ENCODE measurements at regions not wholly inside any gene's neighbourhood (a gene's known extent, or its start where the extent isn't known, plus 50 kb on each side); places are given as distances from the start of the nearest gene placed in this dataset.
"Not testable (repeated sequence)": the region's sequence is repeated elsewhere in the genome, so short reads cannot be mapped to it uniquely, and the experiment has no call there.

- H3K9me3 ChIP-seq (ENCODE audit: control insufficient read depth, low read length); H3K4me3 ChIP-seq (ENCODE audit: low read length in 2 of 2); H3K36me3 ChIP-seq (ENCODE audit: control insufficient read depth in 1 of 2, insufficient read depth in 2 of 2, low read length in 1 of 2); H3K27me3 ChIP-seq (ENCODE audit: control insufficient read depth in 1 of 2, insufficient read depth in 2 of 2, low read length in 1 of 2); intact Hi-C loops (cut with DNase I); ATAC-seq (ENCODE audit: low FRiP score); H3K27ac ChIP-seq (ENCODE audit: low read depth in 1 of 2, low read length in 2 of 2); H3K4me1 ChIP-seq (ENCODE audit: control insufficient read depth in 1 of 2, insufficient read depth in 2 of 2, low read length in 2 of 2); DNase-seq: not testable (repeated sequence)
Observed at GRCh38 chr21:27909487-27909886, 942.6 kb upstream of the ADAMTS5 start.

- H3K27me3 ChIP-seq (ENCODE audit: control insufficient read depth in 1 of 2, insufficient read depth in 2 of 2, low read length in 1 of 2); H3K36me3 ChIP-seq (ENCODE audit: control insufficient read depth in 1 of 2, insufficient read depth in 2 of 2, low read length in 1 of 2); H3K9me3 ChIP-seq (ENCODE audit: control insufficient read depth, low read length); H3K4me1 ChIP-seq (ENCODE audit: control insufficient read depth in 1 of 2, insufficient read depth in 2 of 2, low read length in 2 of 2); ATAC-seq (ENCODE audit: low FRiP score); H3K4me3 ChIP-seq (ENCODE audit: low read length in 2 of 2); intact Hi-C loops (cut with DNase I); H3K27ac ChIP-seq (ENCODE audit: low read depth in 1 of 2, low read length in 2 of 2); DNase-seq: not testable (repeated sequence)
- WGBS, 2 donors, result 19 to 36% methylated on average over 4 of the region's 4 CpGs
Observed at GRCh38 chr21:27908816-27909215, 941.9 kb upstream of the ADAMTS5 start.

- H3K4me3 ChIP-seq (ENCODE audit: low read length in 2 of 2); H3K4me1 ChIP-seq (ENCODE audit: control insufficient read depth in 1 of 2, insufficient read depth in 2 of 2, low read length in 2 of 2); ATAC-seq (ENCODE audit: low FRiP score); intact Hi-C loops (cut with DNase I); H3K27me3 ChIP-seq (ENCODE audit: control insufficient read depth in 1 of 2, insufficient read depth in 2 of 2, low read length in 1 of 2); H3K9me3 ChIP-seq (ENCODE audit: control insufficient read depth, low read length); H3K36me3 ChIP-seq (ENCODE audit: control insufficient read depth in 1 of 2, insufficient read depth in 2 of 2, low read length in 1 of 2); DNase-seq; H3K27ac ChIP-seq (ENCODE audit: low read depth in 1 of 2, low read length in 2 of 2): not testable (repeated sequence)
- 41 to 45% methylated on average over 2 of the region's 2 CpGs for WGBS, 2 donors
Observed at GRCh38 chr21:27902904-27903303, 936.0 kb upstream of the ADAMTS5 start.

GRCh38 chr21:27893619-27894018, 926.7 kb upstream of the ADAMTS5 start:
- 60 to 62% methylated on average over 2 of the region's 3 CpGs for WGBS, 2 donors

GRCh38 chr21:27891495-27891894, 924.6 kb upstream of the ADAMTS5 start:
- intact Hi-C loops (cut with DNase I); H3K27me3 ChIP-seq (ENCODE audit: control insufficient read depth in 1 of 2, insufficient read depth in 2 of 2, low read length in 1 of 2); DNase-seq; ATAC-seq (ENCODE audit: low FRiP score); H3K27ac ChIP-seq (ENCODE audit: low read depth in 1 of 2, low read length in 2 of 2); H3K9me3 ChIP-seq (ENCODE audit: control insufficient read depth, low read length); H3K36me3 ChIP-seq (ENCODE audit: control insufficient read depth in 1 of 2, insufficient read depth in 2 of 2, low read length in 1 of 2); H3K4me3 ChIP-seq (ENCODE audit: low read length in 2 of 2); H3K4me1 ChIP-seq (ENCODE audit: control insufficient read depth in 1 of 2, insufficient read depth in 2 of 2, low read length in 2 of 2): not testable (repeated sequence)
- WGBS, 2 donors, result 85 to 88% methylated on average over 4 of the region's 4 CpGs

More at GRCh38 chr21:27893619-27894018, 926.7 kb upstream of the ADAMTS5 start:
- H3K4me3 ChIP-seq (ENCODE audit: low read length in 2 of 2); intact Hi-C loops (cut with DNase I); H3K27me3 ChIP-seq (ENCODE audit: control insufficient read depth in 1 of 2, insufficient read depth in 2 of 2, low read length in 1 of 2); H3K36me3 ChIP-seq (ENCODE audit: control insufficient read depth in 1 of 2, insufficient read depth in 2 of 2, low read length in 1 of 2); H3K27ac ChIP-seq (ENCODE audit: low read depth in 1 of 2, low read length in 2 of 2); H3K9me3 ChIP-seq (ENCODE audit: control insufficient read depth, low read length); DNase-seq; ATAC-seq (ENCODE audit: low FRiP score); H3K4me1 ChIP-seq (ENCODE audit: control insufficient read depth in 1 of 2, insufficient read depth in 2 of 2, low read length in 2 of 2): not testable (repeated sequence)

- H3K27ac ChIP-seq (ENCODE audit: low read depth in 1 of 2, low read length in 2 of 2); H3K4me1 ChIP-seq (ENCODE audit: control insufficient read depth in 1 of 2, insufficient read depth in 2 of 2, low read length in 2 of 2); H3K36me3 ChIP-seq (ENCODE audit: control insufficient read depth in 1 of 2, insufficient read depth in 2 of 2, low read length in 1 of 2); DNase-seq; ATAC-seq (ENCODE audit: low FRiP score); H3K9me3 ChIP-seq (ENCODE audit: control insufficient read depth, low read length); H3K27me3 ChIP-seq (ENCODE audit: control insufficient read depth in 1 of 2, insufficient read depth in 2 of 2, low read length in 1 of 2); H3K4me3 ChIP-seq (ENCODE audit: low read length in 2 of 2); intact Hi-C loops (cut with DNase I): not testable (repeated sequence)
- 97% methylated on average over 1 of the region's 1 CpG for WGBS, 2 donors
Observed at GRCh38 chr21:27887808-27888455, 921.0 kb upstream of the ADAMTS5 start.

- no peaks in the 10 kb centered on the region for H3K4me1 ChIP-seq (ENCODE audit: control insufficient read depth in 1 of 2, insufficient read depth in 2 of 2, low read length in 2 of 2)
- H3K36me3 ChIP-seq (ENCODE audit: control insufficient read depth in 1 of 2, insufficient read depth in 2 of 2, low read length in 1 of 2), result no peaks in the 10 kb centered on the region
- WGBS, 2 donors, result 97 to 98% methylated on average over 30 to 31 of the region's 31 CpGs
- ATAC-seq (ENCODE audit: low FRiP score), result no peak
- no peaks in the 10 kb centered on the region for H3K27me3 ChIP-seq (ENCODE audit: control insufficient read depth in 1 of 2, insufficient read depth in 2 of 2, low read length in 1 of 2)
- H3K9me3 ChIP-seq (ENCODE audit: control insufficient read depth, low read length), result no peaks in the 10 kb centered on the region
- no peak overlapping the region for H3K4me3 ChIP-seq (ENCODE audit: low read length in 2 of 2)
- no peak for DNase-seq
- no peak overlapping the region for H3K27ac ChIP-seq (ENCODE audit: low read depth in 1 of 2, low read length in 2 of 2)
- intact Hi-C loops (cut with DNase I), result no loop called here
Observed at GRCh38 chr21:27885296-27885711, 918.4 kb upstream of the ADAMTS5 start.

GRCh38 chr21:27881331-27881730, 914.4 kb upstream of the ADAMTS5 start:
- H3K36me3 ChIP-seq (ENCODE audit: control insufficient read depth in 1 of 2, insufficient read depth in 2 of 2, low read length in 1 of 2); H3K4me1 ChIP-seq (ENCODE audit: control insufficient read depth in 1 of 2, insufficient read depth in 2 of 2, low read length in 2 of 2); H3K27ac ChIP-seq (ENCODE audit: low read depth in 1 of 2, low read length in 2 of 2); H3K9me3 ChIP-seq (ENCODE audit: control insufficient read depth, low read length); ATAC-seq (ENCODE audit: low FRiP score); intact Hi-C loops (cut with DNase I); DNase-seq; H3K27me3 ChIP-seq (ENCODE audit: control insufficient read depth in 1 of 2, insufficient read depth in 2 of 2, low read length in 1 of 2); H3K4me3 ChIP-seq (ENCODE audit: low read length in 2 of 2): not testable (repeated sequence)
- 32 to 51% methylated on average over 3 of the region's 3 CpGs for WGBS, 2 donors

GRCh38 chr21:27872411-27872810, 905.5 kb upstream of the ADAMTS5 start:
- H3K27ac ChIP-seq (ENCODE audit: low read depth in 1 of 2, low read length in 2 of 2); H3K4me1 ChIP-seq (ENCODE audit: control insufficient read depth in 1 of 2, insufficient read depth in 2 of 2, low read length in 2 of 2); DNase-seq; H3K27me3 ChIP-seq (ENCODE audit: control insufficient read depth in 1 of 2, insufficient read depth in 2 of 2, low read length in 1 of 2); H3K4me3 ChIP-seq (ENCODE audit: low read length in 2 of 2); H3K36me3 ChIP-seq (ENCODE audit: control insufficient read depth in 1 of 2, insufficient read depth in 2 of 2, low read length in 1 of 2); H3K9me3 ChIP-seq (ENCODE audit: control insufficient read depth, low read length); ATAC-seq (ENCODE audit: low FRiP score); intact Hi-C loops (cut with DNase I): not testable (repeated sequence)
- WGBS, 2 donors, result 48 to 55% methylated on average over 2 of the region's 2 CpGs
